ENCODE measurements at regions not wholly inside any gene's neighbourhood (a gene's known extent, or its start where the extent isn't known, plus 50 kb on each side); places are given as distances from the start of the nearest gene placed in this dataset.

DNA sequence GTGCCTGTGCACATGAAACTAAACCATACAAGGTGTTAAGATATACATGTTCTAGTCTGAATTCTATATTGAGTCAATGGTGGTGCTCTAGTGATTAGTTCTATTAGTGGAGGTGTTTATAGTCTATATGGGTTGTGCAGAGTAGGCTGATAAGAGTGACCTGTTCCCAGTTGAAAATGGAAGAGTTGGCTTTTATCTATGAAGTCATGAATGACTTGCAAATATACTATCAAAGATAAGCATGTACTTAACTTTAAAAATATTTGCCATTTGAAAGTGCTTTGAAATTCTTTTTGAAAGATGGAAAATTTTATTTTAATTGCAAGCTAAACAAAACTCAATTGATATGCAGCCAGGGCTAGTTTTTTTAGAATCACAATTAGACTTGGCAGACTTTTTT lies 150.6 kb upstream of the SGO1 start:
- H3K4me1 ChIP-seq (ENCODE audit: control insufficient read depth, insufficient read depth, low read length): no peaks in the 10 kb centered on the region
- H3K27me3 ChIP-seq (replicated peaks in 1 of 2; ENCODE audit: control insufficient read depth in 2 of 2, insufficient read depth in 2 of 2, low read length in 1 of 2): no peaks in the 10 kb centered on the region
- H2AFZ ChIP-seq (ENCODE audit: control insufficient read depth, low read depth, low read length): no peak overlapping the region
- ChIA-PET POLR2A (no interaction called here), SMC1A (ENCODE audit: uncharacterized antibody, unreplicated experiment) (no interaction called here), CTCF (no interaction called here), RAD21 (ENCODE audit: unreplicated experiment) (no interaction called here)
- ATAC-seq (no peak), DNase-seq (ENCODE audit: low read depth, low spot score) (no peak), FAIRE-seq (no peak)
- in situ Hi-C loops (cut with MboI) (loop anchor here (25.0 kb wide), 1 partner anchor 1151 kb away; no protein-coding TSS in a partner anchor), intact Hi-C loops (cut with micrococcal nuclease; ENCODE audit: unreplicated experiment) (no loop called here)
- H3K4me3 ChIP-seq: no peak overlapping the region
- H3K4me2 ChIP-seq (ENCODE audit: control insufficient read depth, insufficient read depth): no peak overlapping the region
- H3K9ac ChIP-seq (ENCODE audit: control insufficient read depth, insufficient read depth, low read length): no peak overlapping the region
- TF ChIP-seq RBBP5 (conservative IDR thresholded peaks at IDR 0.05): no peak
- no TSS peak for BruUV-seq (replicated peaks)
- H3K9me3 ChIP-seq (replicated peaks; ENCODE audit: control insufficient read depth, insufficient read depth, low read length): no peaks in the 10 kb centered on the region
- no peaks in the 10 kb centered on the region for H3K79me2 ChIP-seq (ENCODE audit: control insufficient read depth, insufficient read depth, low read length)
- no peaks in the 10 kb centered on the region for H4K20me1 ChIP-seq (ENCODE audit: control insufficient read depth, insufficient read depth)
- H3K36me3 ChIP-seq (ENCODE audit: control insufficient read depth in 2 of 2, insufficient read depth in 2 of 2, low read length in 1 of 2): no peaks in the 10 kb centered on the region
- no peak overlapping the region for H3K27ac ChIP-seq (ENCODE audit: control insufficient read depth, insufficient read depth)

DNA sequence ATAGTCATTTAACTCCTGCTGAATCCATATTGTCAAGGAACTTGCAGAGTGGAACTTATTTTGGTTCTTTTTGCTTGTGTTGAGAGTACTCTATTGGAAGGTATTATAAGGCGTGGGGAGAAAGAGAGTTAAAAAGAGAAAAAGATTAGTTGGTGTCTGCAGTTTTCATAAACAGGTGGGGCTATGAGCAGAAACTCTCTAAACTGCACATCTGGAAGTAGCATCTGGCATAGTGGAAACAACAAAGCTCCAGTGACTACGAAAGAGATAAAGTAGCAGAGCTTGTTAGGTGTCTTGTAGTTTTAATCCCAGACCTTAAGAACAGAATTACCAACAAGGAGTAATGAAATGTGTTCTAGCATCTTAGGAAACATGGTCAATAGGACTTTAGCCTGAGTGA lies 148.8 kb upstream of the SGO1 start:
- TF ChIP-seq MEF2B (IDR thresholded peaks at IDR 0.05; ENCODE audit: partially characterized antibody, poor library complexity, severe bottlenecking): no peak
- no peak for TF ChIP-seq GATAD2B (conservative IDR thresholded peaks at IDR 0.05; ENCODE audit: low read depth)
- no peak for TF ChIP-seq ZNF274 (IDR thresholded peaks at IDR 0.05; ENCODE audit: insufficient read depth, insufficient read length)
- no peak for TF ChIP-seq IKZF1 (conservative IDR thresholded peaks at IDR 0.05)
- TF ChIP-seq, protein P1, sequence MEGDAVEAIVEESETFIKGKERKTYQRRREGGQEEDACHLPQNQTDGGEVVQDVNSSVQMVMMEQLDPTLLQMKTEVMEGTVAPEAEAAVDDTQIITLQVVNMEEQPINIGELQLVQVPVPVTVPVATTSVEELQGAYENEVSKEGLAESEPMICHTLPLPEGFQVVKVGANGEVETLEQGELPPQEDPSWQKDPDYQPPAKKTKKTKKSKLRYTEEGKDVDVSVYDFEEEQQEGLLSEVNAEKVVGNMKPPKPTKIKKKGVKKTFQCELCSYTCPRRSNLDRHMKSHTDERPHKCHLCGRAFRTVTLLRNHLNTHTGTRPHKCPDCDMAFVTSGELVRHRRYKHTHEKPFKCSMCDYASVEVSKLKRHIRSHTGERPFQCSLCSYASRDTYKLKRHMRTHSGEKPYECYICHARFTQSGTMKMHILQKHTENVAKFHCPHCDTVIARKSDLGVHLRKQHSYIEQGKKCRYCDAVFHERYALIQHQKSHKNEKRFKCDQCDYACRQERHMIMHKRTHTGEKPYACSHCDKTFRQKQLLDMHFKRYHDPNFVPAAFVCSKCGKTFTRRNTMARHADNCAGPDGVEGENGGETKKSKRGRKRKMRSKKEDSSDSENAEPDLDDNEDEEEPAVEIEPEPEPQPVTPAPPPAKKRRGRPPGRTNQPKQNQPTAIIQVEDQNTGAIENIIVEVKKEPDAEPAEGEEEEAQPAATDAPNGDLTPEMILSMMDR (IDR thresholded peaks at IDR 0.05 in 2 of 3, conservative IDR thresholded peaks at IDR 0.05 in 1 of 3; ENCODE audit: control insufficient read depth in 2 of 3, extremely low read depth in 1 of 3, insufficient read depth in 1 of 3, low read depth in 3 of 3, low read length in 3 of 3): no peak
- TF ChIP-seq FOXM1 (IDR thresholded peaks at IDR 0.05; ENCODE audit: low read depth, low read length): no peak
- no peak for TF ChIP-seq ZNF217 (IDR thresholded peaks at IDR 0.05)
- TF ChIP-seq POU2F2 (IDR thresholded peaks at IDR 0.05; ENCODE audit: borderline replicate concordance, low read depth, low read length): no peak
- ChIA-PET SMC1A (ENCODE audit: uncharacterized antibody, unreplicated experiment) (interaction anchor here (1.2 kb wide), 1 partner anchor 8 kb away, joined by 3 read pairs; no protein-coding TSS in a partner anchor), RAD21 (ENCODE audit: unreplicated experiment) (no interaction called here), CTCF (interaction anchor here (1.1 kb wide), 1 partner anchor 10 kb away, joined by 3 read pairs; no protein-coding TSS in a partner anchor), POLR2A (no interaction called here)
- Histone ChIP-seq H3K9ac (ENCODE audit: control insufficient read depth, insufficient read depth, low read length) (no peak overlapping the region), H3K36me3 (ENCODE audit: control insufficient read depth in 2 of 2, insufficient read depth in 2 of 2, low read length in 1 of 2) (no peaks in the 10 kb centered on the region), H3K27ac (ENCODE audit: control insufficient read depth, insufficient read depth) (no peak overlapping the region), H4K20me1 (ENCODE audit: control insufficient read depth, insufficient read depth) (no peaks in the 10 kb centered on the region), H3K4me1 (ENCODE audit: control insufficient read depth, insufficient read depth, low read length) (no peaks in the 10 kb centered on the region), H3K9me3 (replicated peaks; ENCODE audit: control insufficient read depth, insufficient read depth, low read length) (no peaks in the 10 kb centered on the region), H3K4me2 (ENCODE audit: control insufficient read depth, insufficient read depth) (no peak overlapping the region), H3K4me3 (no peak overlapping the region), H3K79me2 (ENCODE audit: control insufficient read depth, insufficient read depth, low read length) (no peaks in the 10 kb centered on the region), H3K27me3 (replicated peaks in 1 of 2; ENCODE audit: control insufficient read depth in 2 of 2, insufficient read depth in 2 of 2, low read length in 1 of 2) (no peaks in the 10 kb centered on the region), H2AFZ (ENCODE audit: control insufficient read depth, low read depth, low read length) (no peak overlapping the region)
- no TSS peak for BruUV-seq (replicated peaks)
- intact Hi-C loops (cut with micrococcal nuclease; ENCODE audit: unreplicated experiment) (no loop called here), in situ Hi-C loops (cut with MboI) (loop anchor here (25.0 kb wide), 1 partner anchor 1152 kb away; no protein-coding TSS in a partner anchor)
- WGBS (ENCODE audit: insufficient coverage, insufficient replicate concordance, low lambda C conversion rate, missing lambda C conversion rate): 29% methylated on average over 2 of the region's 2 CpGs
- FAIRE-seq (no peak), DNase-seq (ENCODE audit: low read depth, low spot score) (no peak), ATAC-seq (no peak)
